Liver (tissue), 8 donors: ENCODE measurements at regions not wholly inside any gene's neighbourhood (a gene's known extent, or its start where the extent isn't known, plus 50 kb on each side); places are given as distances from the start of the nearest gene placed in this dataset.

Source experiments
- DNase-seq: peaks from one replicate; pipeline ENCODE4 v3.0.0-alpha.2; 2017; ENCODE audit warnings: low spot score
- H3K27ac ChIP-seq, 2 donors: one replicate each; pipeline ENCODE4 v1.7.0; 2013; ENCODE audit warnings: inconsistent platforms in 2 of 2, low read length in 2 of 2, control low read depth in 1 of 2, low read depth in 1 of 2, mild to moderate bottlenecking in 1 of 2
- H3K27me3 ChIP-seq, 4 donors: one replicate each; pipeline versions ENCODE4 v1.6.1 to v1.7.0; 2013; ENCODE audit warnings: low read length in 3 of 4, inconsistent platforms in 1 of 4, mild to moderate bottlenecking in 1 of 4, moderate library complexity in 1 of 4; ENCODE audit not compliant: control insufficient read depth in 4 of 4, insufficient read depth in 4 of 4
- H3K36me3 ChIP-seq, 4 donors: one replicate each; pipeline versions ENCODE4 v1.6.1 to v1.7.0; 2013; ENCODE audit warnings: low read length in 3 of 4, mild to moderate bottlenecking in 3 of 4, low read depth in 1 of 4, moderate library complexity in 1 of 4; ENCODE audit not compliant: control insufficient read depth in 4 of 4, insufficient read depth in 3 of 4
- H3K4me1 ChIP-seq, 4 donors: one replicate each; pipeline versions ENCODE4 v1.6.1 to v1.7.0; 2013; ENCODE audit warnings: low read length in 3 of 4, mild to moderate bottlenecking in 3 of 4, moderate library complexity in 1 of 4; ENCODE audit not compliant: control insufficient read depth in 4 of 4, insufficient read depth in 4 of 4
- H3K4me3 ChIP-seq, 3 donors: one replicate each; pipeline versions ENCODE4 v1.6.1 to v1.7.0; 2013; ENCODE audit warnings: low read length in 3 of 3, control low read depth in 1 of 3, low read depth in 1 of 3, mild to moderate bottlenecking in 1 of 3
- H3K9ac ChIP-seq, 2 donors: one replicate each; pipeline ENCODE4 v1.7.0; 2013; ENCODE audit warnings: low read length in 2 of 2, mild to moderate bottlenecking in 2 of 2, moderate library complexity in 2 of 2, control low read depth in 1 of 2, low read depth in 1 of 2
- H3K9me3 ChIP-seq, 4 donors: one replicate each; pipeline versions ENCODE4 v1.6.1 to v1.7.0; 2013; ENCODE audit warnings: low read length in 3 of 4; ENCODE audit not compliant: control insufficient read depth in 4 of 4
- CTCF ChIP-seq: fragments of 150-350 bp; IDR thresholded peaks from 2 replicates; pipeline ENCODE4 v1.5.1; 2017; ENCODE audit warnings: improper control_type of control experiment, low read depth, low read length; ENCODE audit not compliant: missing input control
- FOXA1 ChIP-seq: IDR thresholded peaks from 2 replicates; pipeline ENCODE4 v1.6.1; 2016; ENCODE audit warnings: antibody characterized with exemption
- FOXA2 ChIP-seq: IDR thresholded peaks from 2 replicates; pipeline ENCODE4 v1.6.1; 2016; ENCODE audit warnings: antibody characterized with exemption
- GABPA ChIP-seq, 2 donors: IDR thresholded peaks in 1 of 2; conservative IDR thresholded peaks in 1 of 2; 2 replicates each; pipeline ENCODE4 v1.6.1; 2016; ENCODE audit warnings: antibody characterized with exemption in 2 of 2, mild to moderate bottlenecking in 1 of 2, moderate library complexity in 1 of 2
- HNF4A ChIP-seq, 2 donors: conservative IDR thresholded peaks; 2 replicates each; pipeline ENCODE4 v1.6.1; 2016; ENCODE audit warnings: antibody characterized with exemption in 2 of 2, mild to moderate bottlenecking in 2 of 2
- HNF4G ChIP-seq: IDR thresholded peaks from 2 replicates; pipeline ENCODE4 v1.6.1; 2016; ENCODE audit warnings: antibody characterized with exemption
- NR2F2 ChIP-seq: IDR thresholded peaks from 2 replicates; pipeline ENCODE4 v1.6.1; 2016; ENCODE audit warnings: antibody characterized with exemption
- RAD21 ChIP-seq, 2 donors: IDR thresholded peaks; 2 replicates each; pipeline ENCODE4 v1.6.1; 2016; ENCODE audit warnings: antibody characterized with exemption in 2 of 2, mild to moderate bottlenecking in 2 of 2
- REST ChIP-seq: IDR thresholded peaks from 2 replicates; pipeline ENCODE4 v1.6.1; 2016; ENCODE audit warnings: antibody characterized with exemption, mild to moderate bottlenecking
- RXRA ChIP-seq, 2 donors: IDR thresholded peaks; 2 replicates each; pipeline ENCODE4 v1.6.1; 2017 to 2018; ENCODE audit warnings: antibody characterized with exemption in 2 of 2, mild to moderate bottlenecking in 1 of 2
- SP1 ChIP-seq: IDR thresholded peaks from 2 replicates; pipeline ENCODE4 v1.6.1; 2018; ENCODE audit warnings: antibody characterized with exemption, mild to moderate bottlenecking
- TAF1 ChIP-seq: conservative IDR thresholded peaks from 2 replicates; pipeline ENCODE4 v1.6.1; 2016; ENCODE audit warnings: antibody characterized with exemption, mild to moderate bottlenecking
- YY1 ChIP-seq: IDR thresholded peaks from 2 replicates; pipeline ENCODE4 v1.6.1; 2016; ENCODE audit warnings: antibody characterized with exemption, mild to moderate bottlenecking
- ZBTB33 ChIP-seq: IDR thresholded peaks from 2 replicates; pipeline ENCODE4 v1.6.1; 2016; ENCODE audit warnings: antibody characterized with exemption
- WGBS: extraction: QIAGEN DNeasy Blood & Tissue Kit; methylation state at CpG from one replicate; pipeline ENCODE4 v1.1.7; 2013; 5-methylcytosine and 5-hydroxymethylcytosine counted together
- donor health status: healthy.
- donor health status: healthy.
- donor health status: healthy.
- donor health status: healthy.
- donor health status: healthy.

- TF ChIP-seq SP1 (no peak), FOXA1 (no peak), FOXA2 (no peak), NR2F2 (no peak), RXRA (IDR thresholded peaks at IDR 0.05) (no peak), TAF1 (no peak), ZBTB33 (no peak), YY1 (no peak), RAD21 (IDR thresholded peaks at IDR 0.05) (no peak), HNF4G (no peak)
- Histone ChIP-seq H3K27me3 (no peaks in the 10 kb centered on the region), H3K27ac (no peak overlapping the region), H3K36me3 (no peaks in the 10 kb centered on the region), H3K9me3 (no peaks in the 10 kb centered on the region), H3K4me1 (no peaks in the 10 kb centered on the region), H3K4me3 (no peak overlapping the region), H3K9ac (no peak overlapping the region)
- DNase-seq, result no peak
- 95% methylated on average over 2 of the region's 2 CpGs for WGBS
These were observed 163.4 kb upstream of the DAB2 start for GRCh38 chr5:39588179-39588578.

- H3K27ac ChIP-seq, result no peak overlapping the region
- no peaks in the 10 kb centered on the region for H3K4me1 ChIP-seq
- H3K36me3 ChIP-seq, result no peaks in the 10 kb centered on the region
- H3K4me3 ChIP-seq, result no peak overlapping the region
- whole genome bisulfite sequencing, result 90% methylated on average over 2 of the region's 2 CpGs
- no peaks in the 10 kb centered on the region for H3K9me3 ChIP-seq
- no peaks in the 10 kb centered on the region for H3K27me3 ChIP-seq
- no peak for DNase-seq
- H3K9ac ChIP-seq, result no peak overlapping the region
- TF ChIP-seq CTCF, result no peak
These were observed 162.9 kb upstream of the DAB2 start for GRCh38 chr5:39587675-39588074.

GRCh38 chr5:39586185-39586584, 161.4 kb upstream of the DAB2 start:
- H3K27me3 ChIP-seq, result no peaks in the 10 kb centered on the region
- WGBS, result 94% methylated on average over 9 of the region's 9 CpGs
- no peaks in the 10 kb centered on the region for H3K36me3 ChIP-seq
- no peak for TF ChIP-seq RXRA (IDR thresholded peaks at IDR 0.05)
- no peak for TF ChIP-seq CTCF
- TF ChIP-seq RAD21 (IDR thresholded peaks at IDR 0.05), result no peak
- TF ChIP-seq YY1, result no peak
- no peak for TF ChIP-seq REST
- TF ChIP-seq ZBTB33, result no peak
- TF ChIP-seq FOXA1, result no peak
- TF ChIP-seq FOXA2, result no peak
- TF ChIP-seq HNF4A (conservative IDR thresholded peaks at IDR 0.05), result no peak
- TF ChIP-seq GABPA (IDR thresholded peaks at IDR 0.05 in 1 of 2, conservative IDR thresholded peaks at IDR 0.05 in 1 of 2), result no peak
- no peak for TF ChIP-seq TAF1
- H3K9ac ChIP-seq, result no peak overlapping the region
- no peak overlapping the region for H3K4me3 ChIP-seq
- H3K9me3 ChIP-seq, result no peaks in the 10 kb centered on the region
- DNase-seq, result no peak
- H3K27ac ChIP-seq, result no peak overlapping the region
- no peaks in the 10 kb centered on the region for H3K4me1 ChIP-seq
